Prostate gland (tissue), 2 donors: ENCODE measurements at regions not wholly inside any gene's neighbourhood (a gene's known extent, or its start where the extent isn't known, plus 50 kb on each side); places are given as distances from the start of the nearest gene placed in this dataset.

Source experiments
- DNase-seq: peaks from one replicate; pipeline ENCODE4 v3.0.0-alpha.2; 2019; ENCODE audit warnings: low spot score
- H3K27ac ChIP-seq, 2 donors: fragments of 200-600 bp; sonication (generic); 2 replicates each; pipeline ENCODE4 v1.5.1; 2017 to 2019
- H3K27me3 ChIP-seq: fragments of 200-600 bp; sonication (generic); replicated peaks from 2 replicates; pipeline ENCODE4 v1.5.1; 2019; ENCODE audit not compliant: insufficient read depth
- H3K36me3 ChIP-seq, 2 donors: fragments of 200-600 bp; sonication (generic); 1 replicate in 1 of 2; 2 replicates in 1 of 2; pipeline versions ENCODE4 v1.5.1 to v1.8.1; 2017 to 2019
- H3K4me1 ChIP-seq: fragments of 200-600 bp; sonication (generic); replicated peaks from 2 replicates; pipeline ENCODE4 v1.5.1; 2019
- H3K4me3 ChIP-seq, 2 donors: fragments of 200-600 bp; sonication (generic); 2 replicates each; pipeline ENCODE4 v1.5.1; 2017 to 2019
- H3K9me3 ChIP-seq: fragments of 200-600 bp; sonication (generic); 2 replicates; pipeline ENCODE4 v1.5.1; 2017
- POLR2A ChIP-seq: fragments of 450-650 bp; IDR thresholded peaks from one replicate; pipeline ENCODE4 v1.6.1; 2016; ENCODE audit warnings: antibody characterized with exemption, mild to moderate bottlenecking
- POLR2AphosphoS5 ChIP-seq: sonication (generic); formaldehyde crosslinking; IDR thresholded peaks from one replicate; pipeline ENCODE4 v1.6.1; 2017; ENCODE audit warnings: antibody characterized with exemption
- WGBS: methylation state at CpG from one replicate; pipeline ENCODE4 v1.1.5; 2018; 5-methylcytosine and 5-hydroxymethylcytosine counted together
- intact Hi-C: fragments of 100-400 bp; cut with DNase I; formaldehyde crosslinking; loops from one replicate; pipeline ENCODE4 v1.14.2; 2022
- TF ChIP-seq, protein P1 (sequence below), 4 experiments: fragments of 200-600 bp in 2 of 4; fragments of 450-650 bp in 2 of 4; sonication (generic) in 2 of 4; IDR thresholded peaks; 1 replicate in 3 of 4; 2 replicates in 1 of 4; pipeline ENCODE4 v1.5.1; 2016 to 2019; ENCODE audit warnings: antibody characterized with exemption in 4 of 4, mild to moderate bottlenecking in 2 of 4, moderate library complexity in 2 of 4

DNA sequence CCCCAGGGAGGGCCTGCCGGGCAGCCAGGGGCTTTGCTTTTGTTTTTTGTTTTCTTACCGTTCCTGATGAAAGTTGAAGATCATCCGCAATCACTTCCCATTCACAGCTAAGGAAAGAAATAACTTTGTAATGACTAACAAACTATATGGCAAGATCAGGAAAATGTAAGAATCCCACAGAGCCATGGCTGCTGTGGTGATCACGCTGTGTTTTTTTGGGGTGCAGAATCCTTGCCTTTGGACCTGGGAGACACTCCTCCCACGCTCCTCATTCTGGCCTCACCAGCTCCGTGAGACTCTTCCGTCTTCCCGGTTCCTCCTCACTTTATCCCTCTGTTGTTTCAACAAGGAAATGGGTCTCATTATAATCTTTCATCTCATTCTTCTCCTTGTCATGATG, 443.0 kb upstream of the MGMT start:
- Histone ChIP-seq H3K27ac (no peak overlapping the region), H3K4me1 (no peaks in the 10 kb centered on the region), H3K9me3 (no peaks in the 10 kb centered on the region), H3K36me3 (no peaks in the 10 kb centered on the region), H3K27me3 (no peaks in the 10 kb centered on the region), H3K4me3 (no peak overlapping the region)
- TF ChIP-seq POLR2A (no peak), POLR2AphosphoS5 (no peak)
- TF ChIP-seq, protein P1, sequence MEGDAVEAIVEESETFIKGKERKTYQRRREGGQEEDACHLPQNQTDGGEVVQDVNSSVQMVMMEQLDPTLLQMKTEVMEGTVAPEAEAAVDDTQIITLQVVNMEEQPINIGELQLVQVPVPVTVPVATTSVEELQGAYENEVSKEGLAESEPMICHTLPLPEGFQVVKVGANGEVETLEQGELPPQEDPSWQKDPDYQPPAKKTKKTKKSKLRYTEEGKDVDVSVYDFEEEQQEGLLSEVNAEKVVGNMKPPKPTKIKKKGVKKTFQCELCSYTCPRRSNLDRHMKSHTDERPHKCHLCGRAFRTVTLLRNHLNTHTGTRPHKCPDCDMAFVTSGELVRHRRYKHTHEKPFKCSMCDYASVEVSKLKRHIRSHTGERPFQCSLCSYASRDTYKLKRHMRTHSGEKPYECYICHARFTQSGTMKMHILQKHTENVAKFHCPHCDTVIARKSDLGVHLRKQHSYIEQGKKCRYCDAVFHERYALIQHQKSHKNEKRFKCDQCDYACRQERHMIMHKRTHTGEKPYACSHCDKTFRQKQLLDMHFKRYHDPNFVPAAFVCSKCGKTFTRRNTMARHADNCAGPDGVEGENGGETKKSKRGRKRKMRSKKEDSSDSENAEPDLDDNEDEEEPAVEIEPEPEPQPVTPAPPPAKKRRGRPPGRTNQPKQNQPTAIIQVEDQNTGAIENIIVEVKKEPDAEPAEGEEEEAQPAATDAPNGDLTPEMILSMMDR (IDR thresholded peaks at IDR 0.05), result no peak
- DNase-seq, result no peak
- intact Hi-C loops, result no loop called here
- WGBS, result 90% methylated on average over 8 of the region's 8 CpGs

GRCh38 chr10:129025787-129026186, 441.3 kb upstream of the MGMT start:
- no peaks in the 10 kb centered on the region for H3K9me3 ChIP-seq
- TF ChIP-seq, protein P1 (IDR thresholded peaks at IDR 0.05), result no peak
- TF ChIP-seq POLR2A (no peak), POLR2AphosphoS5 (no peak)
- H3K36me3 ChIP-seq, result no peaks in the 10 kb centered on the region
- WGBS, result 82% methylated on average over 6 of the region's 10 CpGs
- intact Hi-C loops, result no loop called here
- no peak overlapping the region for H3K27ac ChIP-seq
- H3K4me3 ChIP-seq, result no peak overlapping the region
- H3K4me1 ChIP-seq, result no peaks in the 10 kb centered on the region
- no peak for DNase-seq
- no peaks in the 10 kb centered on the region for H3K27me3 ChIP-seq

- Histone ChIP-seq H3K4me3 (no peak overlapping the region), H3K9me3 (no peaks in the 10 kb centered on the region), H3K27ac (no peak overlapping the region), H3K4me1 (no peaks in the 10 kb centered on the region), H3K36me3 (no peaks in the 10 kb centered on the region), H3K27me3 (no peaks in the 10 kb centered on the region)
- intact Hi-C loops, result no loop called here
- TF ChIP-seq POLR2A (no peak), POLR2AphosphoS5 (no peak)
- TF ChIP-seq, protein P1 (IDR thresholded peaks at IDR 0.05), result no peak
- WGBS, result 77% methylated on average over 5 of the region's 5 CpGs
- no peak for DNase-seq
These were observed 439.1 kb upstream of the MGMT start for GRCh38 chr10:129027906-129028305.

GRCh38 chr10:129028451-129028850, 438.6 kb upstream of the MGMT start:
- Histone ChIP-seq H3K36me3 (no peaks in the 10 kb centered on the region), H3K9me3 (no peaks in the 10 kb centered on the region), H3K4me3 (no peak overlapping the region), H3K27ac (no peak overlapping the region), H3K27me3 (no peaks in the 10 kb centered on the region), H3K4me1 (no peaks in the 10 kb centered on the region)
- intact Hi-C loops, result no loop called here
- TF ChIP-seq, protein P1 (IDR thresholded peaks at IDR 0.05), result no peak
- TF ChIP-seq POLR2A (no peak), POLR2AphosphoS5 (no peak)
- 91% methylated on average over 7 of the region's 7 CpGs for WGBS
- DNase-seq, result no peak

DNA sequence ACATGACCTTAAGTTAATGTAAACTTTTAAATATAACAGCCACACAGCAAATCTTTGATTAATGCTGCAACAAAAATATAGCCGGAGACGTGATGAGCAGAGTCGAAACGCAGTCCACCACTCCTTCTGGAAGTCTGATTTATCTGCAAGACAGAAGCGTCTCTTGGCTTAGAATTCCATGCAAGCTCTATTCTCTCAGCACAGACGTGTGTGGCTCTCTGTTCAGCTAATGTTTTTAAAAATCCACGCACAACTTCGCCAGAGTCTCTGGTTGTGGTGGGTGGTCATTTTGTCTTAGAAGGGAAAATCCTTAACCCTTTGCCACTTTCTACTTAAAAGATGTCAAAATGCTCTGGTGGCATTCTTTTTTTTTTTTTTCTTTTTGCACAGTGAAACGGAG, 438.0 kb upstream of the MGMT start:
- H3K36me3 ChIP-seq, result no peaks in the 10 kb centered on the region
- no peak for DNase-seq
- 45% methylated on average over 9 of the region's 9 CpGs for WGBS
- no peaks in the 10 kb centered on the region for H3K4me1 ChIP-seq
- H3K9me3 ChIP-seq, result no peaks in the 10 kb centered on the region
- peaks cover 2% of the 10 kb centered on the region for H3K27me3 ChIP-seq
- no peak overlapping the region for H3K27ac ChIP-seq
- H3K4me3 ChIP-seq, result no peak overlapping the region
- intact Hi-C loops, result no loop called here
- TF ChIP-seq, protein P1 (IDR thresholded peaks at IDR 0.05), result no peak
- TF ChIP-seq POLR2AphosphoS5, result no peak
- TF ChIP-seq POLR2A, result no peak
